HEK293 (cell line): ENCODE measurements at regions not wholly inside any gene's neighbourhood (a gene's known extent, or its start where the extent isn't known, plus 50 kb on each side); places are given as distances from the start of the nearest gene placed in this dataset.

Experiments
- CTCF ChIP-seq: fragments of 450-650 bp; formaldehyde crosslinking; IDR thresholded peaks from 2 replicates; pipeline ENCODE4 v1.5.1; 2016; ENCODE audit warnings: missing biosample characterization, missing genetic modification characterization
- ZBTB7A ChIP-seq: fragments of 450-650 bp; formaldehyde crosslinking; IDR thresholded peaks from 2 replicates; pipeline ENCODE4 v1.5.1; 2016; ENCODE audit warnings: low read depth, missing biosample characterization, missing genetic modification characterization
- ZNF114 ChIP-seq: fragments of 450-650 bp; formaldehyde crosslinking; IDR thresholded peaks from 2 replicates; pipeline ENCODE4 v1.5.0; 2017; ENCODE audit warnings: missing biosample characterization, missing genetic modification characterization
- ZNF350 ChIP-seq: fragments of 450-650 bp; formaldehyde crosslinking; IDR thresholded peaks from 2 replicates; pipeline ENCODE4 v1.5.0; 2017; ENCODE audit warnings: missing biosample characterization, mild to moderate bottlenecking, missing genetic modification characterization
- ZNF366 ChIP-seq: fragments of 450-650 bp; formaldehyde crosslinking; conservative IDR thresholded peaks from 2 replicates; pipeline ENCODE4 v1.5.1; 2016; ENCODE audit warnings: missing biosample characterization, missing genetic modification characterization
- ZNF514 ChIP-seq: fragments of 450-650 bp; formaldehyde crosslinking; IDR thresholded peaks from 2 replicates; pipeline ENCODE4 v1.5.1; 2016; ENCODE audit warnings: missing biosample characterization, missing genetic modification characterization
- ZNF830 ChIP-seq: fragments of 450-650 bp; IDR thresholded peaks from 2 replicates; pipeline ENCODE4 v1.5.0; 2018; ENCODE audit warnings: missing biosample characterization, missing genetic modification characterization, low read depth, mild to moderate bottlenecking, moderate library complexity
- TF ChIP-seq, protein P1 (sequence below): fragments of 450-650 bp; formaldehyde crosslinking; IDR thresholded peaks from 2 replicates; pipeline ENCODE4 v1.5.1; 2016; ENCODE audit warnings: missing biosample characterization, missing genetic modification characterization
- TF ChIP-seq, protein P2 (sequence below): fragments of 450-650 bp; formaldehyde crosslinking; IDR thresholded peaks from 2 replicates; pipeline ENCODE4 v1.5.1; 2017; ENCODE audit warnings: missing biosample characterization, mild to moderate bottlenecking, missing genetic modification characterization, moderate library complexity

GRCh38 chrX:147827070-147827469, 84.6 kb upstream of the FMR1 start:
- TF ChIP-seq, protein P1, sequence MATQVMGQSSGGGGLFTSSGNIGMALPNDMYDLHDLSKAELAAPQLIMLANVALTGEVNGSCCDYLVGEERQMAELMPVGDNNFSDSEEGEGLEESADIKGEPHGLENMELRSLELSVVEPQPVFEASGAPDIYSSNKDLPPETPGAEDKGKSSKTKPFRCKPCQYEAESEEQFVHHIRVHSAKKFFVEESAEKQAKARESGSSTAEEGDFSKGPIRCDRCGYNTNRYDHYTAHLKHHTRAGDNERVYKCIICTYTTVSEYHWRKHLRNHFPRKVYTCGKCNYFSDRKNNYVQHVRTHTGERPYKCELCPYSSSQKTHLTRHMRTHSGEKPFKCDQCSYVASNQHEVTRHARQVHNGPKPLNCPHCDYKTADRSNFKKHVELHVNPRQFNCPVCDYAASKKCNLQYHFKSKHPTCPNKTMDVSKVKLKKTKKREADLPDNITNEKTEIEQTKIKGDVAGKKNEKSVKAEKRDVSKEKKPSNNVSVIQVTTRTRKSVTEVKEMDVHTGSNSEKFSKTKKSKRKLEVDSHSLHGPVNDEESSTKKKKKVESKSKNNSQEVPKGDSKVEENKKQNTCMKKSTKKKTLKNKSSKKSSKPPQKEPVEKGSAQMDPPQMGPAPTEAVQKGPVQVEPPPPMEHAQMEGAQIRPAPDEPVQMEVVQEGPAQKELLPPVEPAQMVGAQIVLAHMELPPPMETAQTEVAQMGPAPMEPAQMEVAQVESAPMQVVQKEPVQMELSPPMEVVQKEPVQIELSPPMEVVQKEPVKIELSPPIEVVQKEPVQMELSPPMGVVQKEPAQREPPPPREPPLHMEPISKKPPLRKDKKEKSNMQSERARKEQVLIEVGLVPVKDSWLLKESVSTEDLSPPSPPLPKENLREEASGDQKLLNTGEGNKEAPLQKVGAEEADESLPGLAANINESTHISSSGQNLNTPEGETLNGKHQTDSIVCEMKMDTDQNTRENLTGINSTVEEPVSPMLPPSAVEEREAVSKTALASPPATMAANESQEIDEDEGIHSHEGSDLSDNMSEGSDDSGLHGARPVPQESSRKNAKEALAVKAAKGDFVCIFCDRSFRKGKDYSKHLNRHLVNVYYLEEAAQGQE (tag by site-specific recombination), result no peak
- TF ChIP-seq ZNF350 (tag by site-specific recombination) (no peak), CTCF (tag by site-specific recombination) (no peak), ZNF114 (no peak), ZBTB7A (tag by site-specific recombination) (no peak), ZNF366 (no peak), ZNF830 (tag by site-specific recombination) (no peak), ZNF514 (tag by site-specific recombination) (no peak)
- TF ChIP-seq, protein P2, sequence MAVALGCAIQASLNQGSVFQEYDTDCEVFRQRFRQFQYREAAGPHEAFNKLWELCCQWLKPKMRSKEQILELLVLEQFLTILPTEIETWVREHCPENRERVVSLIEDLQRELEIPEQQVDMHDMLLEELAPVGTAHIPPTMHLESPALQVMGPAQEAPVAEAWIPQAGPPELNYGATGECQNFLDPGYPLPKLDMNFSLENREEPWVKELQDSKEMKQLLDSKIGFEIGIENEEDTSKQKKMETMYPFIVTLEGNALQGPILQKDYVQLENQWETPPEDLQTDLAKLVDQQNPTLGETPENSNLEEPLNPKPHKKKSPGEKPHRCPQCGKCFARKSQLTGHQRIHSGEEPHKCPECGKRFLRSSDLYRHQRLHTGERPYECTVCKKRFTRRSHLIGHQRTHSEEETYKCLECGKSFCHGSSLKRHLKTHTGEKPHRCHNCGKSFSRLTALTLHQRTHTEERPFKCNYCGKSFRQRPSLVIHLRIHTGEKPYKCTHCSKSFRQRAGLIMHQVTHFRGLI (tag by site-specific recombination), result no peak
